A549 (cell line): ENCODE measurements at regions not wholly inside any gene's neighbourhood (a gene's known extent, or its start where the extent isn't known, plus 50 kb on each side); places are given as distances from the start of the nearest gene placed in this dataset.

Experiments
- CHD2 ChIP-seq: fragments of 150-350 bp; IDR thresholded peaks from 2 replicates; pipeline ENCODE4 v1.6.1; 2014; ENCODE audit warnings: low read length; ENCODE audit not compliant: partially characterized antibody
- RCOR1 ChIP-seq: fragments of 150-350 bp; IDR thresholded peaks from 2 replicates; pipeline ENCODE4 v1.6.1; 2014; ENCODE audit warnings: antibody characterized with exemption, low read length, low read depth
- TF ChIP-seq, protein P1 (sequence below): IDR thresholded peaks from 2 replicates; pipeline ENCODE4 v1.6.1; 2012; ENCODE audit warnings: low read depth, borderline replicate concordance
- TF ChIP-seq, protein P2 (sequence below): fragments of >200 bp; sonication (Bioruptor Twin); formaldehyde crosslinking; IDR thresholded peaks from 3 replicates; pipeline ENCODE4 v1.5.1; 2016

DNA sequence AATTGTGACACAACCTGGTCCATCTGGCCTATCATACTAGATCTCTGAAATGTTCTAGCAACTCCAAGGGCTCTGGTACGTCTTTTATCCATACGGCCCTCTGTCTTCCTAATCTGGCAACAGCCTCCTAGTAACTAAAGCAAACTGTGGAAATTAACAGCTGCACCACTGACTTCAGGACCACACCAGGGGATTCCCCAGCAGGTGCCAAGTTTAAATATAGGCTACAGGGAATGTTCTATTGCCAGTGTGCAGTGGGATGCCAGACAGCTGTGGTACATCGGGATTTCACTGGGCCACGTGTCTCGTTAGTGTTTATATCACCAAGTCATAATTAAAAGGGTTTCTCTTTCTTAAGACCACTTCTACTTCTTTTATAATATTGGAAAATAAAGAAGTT is 94.3 kb downstream of the RGS2 start:
- TF ChIP-seq RCOR1 (no peak), CHD2 (no peak)
- TF ChIP-seq, protein P1, sequence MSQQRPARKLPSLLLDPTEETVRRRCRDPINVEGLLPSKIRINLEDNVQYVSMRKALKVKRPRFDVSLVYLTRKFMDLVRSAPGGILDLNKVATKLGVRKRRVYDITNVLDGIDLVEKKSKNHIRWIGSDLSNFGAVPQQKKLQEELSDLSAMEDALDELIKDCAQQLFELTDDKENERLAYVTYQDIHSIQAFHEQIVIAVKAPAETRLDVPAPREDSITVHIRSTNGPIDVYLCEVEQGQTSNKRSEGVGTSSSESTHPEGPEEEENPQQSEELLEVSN: no peak
- TF ChIP-seq, protein P2, sequence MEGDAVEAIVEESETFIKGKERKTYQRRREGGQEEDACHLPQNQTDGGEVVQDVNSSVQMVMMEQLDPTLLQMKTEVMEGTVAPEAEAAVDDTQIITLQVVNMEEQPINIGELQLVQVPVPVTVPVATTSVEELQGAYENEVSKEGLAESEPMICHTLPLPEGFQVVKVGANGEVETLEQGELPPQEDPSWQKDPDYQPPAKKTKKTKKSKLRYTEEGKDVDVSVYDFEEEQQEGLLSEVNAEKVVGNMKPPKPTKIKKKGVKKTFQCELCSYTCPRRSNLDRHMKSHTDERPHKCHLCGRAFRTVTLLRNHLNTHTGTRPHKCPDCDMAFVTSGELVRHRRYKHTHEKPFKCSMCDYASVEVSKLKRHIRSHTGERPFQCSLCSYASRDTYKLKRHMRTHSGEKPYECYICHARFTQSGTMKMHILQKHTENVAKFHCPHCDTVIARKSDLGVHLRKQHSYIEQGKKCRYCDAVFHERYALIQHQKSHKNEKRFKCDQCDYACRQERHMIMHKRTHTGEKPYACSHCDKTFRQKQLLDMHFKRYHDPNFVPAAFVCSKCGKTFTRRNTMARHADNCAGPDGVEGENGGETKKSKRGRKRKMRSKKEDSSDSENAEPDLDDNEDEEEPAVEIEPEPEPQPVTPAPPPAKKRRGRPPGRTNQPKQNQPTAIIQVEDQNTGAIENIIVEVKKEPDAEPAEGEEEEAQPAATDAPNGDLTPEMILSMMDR: no peak
